DOHH2 (cell line): ENCODE measurements at regions not wholly inside any gene's neighbourhood (a gene's known extent, or its start where the extent isn't known, plus 50 kb on each side); places are given as distances from the start of the nearest gene placed in this dataset.

Source experiments
- EZH2phosphoT487 ChIP-seq: fragments of 200-600 bp; sonication (generic); IDR thresholded peaks from 2 replicates; pipeline ENCODE4 v1.6.1; 2017; ENCODE audit warnings: borderline replicate concordance, mild to moderate bottlenecking, antibody characterized with exemption, low read length, moderate library complexity, mixed read lengths
- TF ChIP-seq, protein P1 (sequence below): fragments of 200-600 bp; sonication (generic); IDR thresholded peaks from one replicate; pipeline ENCODE4 v1.5.1; 2014; ENCODE audit warnings: antibody characterized with exemption, mild to moderate bottlenecking, low read depth, low read length; ENCODE audit not compliant: poor library complexity, severe bottlenecking

DNA sequence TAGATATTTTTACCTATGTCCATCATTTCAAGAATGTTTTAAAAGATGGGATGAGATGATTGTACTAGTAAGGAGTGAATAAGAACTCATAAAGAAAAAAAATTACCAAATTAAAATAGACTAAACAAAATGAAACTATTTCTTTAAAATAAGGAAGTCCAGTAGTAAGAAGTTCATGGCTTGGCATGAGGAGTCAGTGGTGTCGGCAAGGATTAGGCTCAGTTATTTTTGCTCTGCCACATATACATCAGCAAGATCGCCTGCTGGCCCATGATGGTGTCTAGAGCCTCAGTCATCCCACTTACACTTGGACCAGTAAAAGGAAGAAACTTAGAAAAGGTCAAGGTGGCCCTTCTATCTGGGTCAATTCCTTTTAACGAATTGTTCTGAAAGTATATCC lies 300.9 kb upstream of the SLC8A1 start:
- TF ChIP-seq, protein P1, sequence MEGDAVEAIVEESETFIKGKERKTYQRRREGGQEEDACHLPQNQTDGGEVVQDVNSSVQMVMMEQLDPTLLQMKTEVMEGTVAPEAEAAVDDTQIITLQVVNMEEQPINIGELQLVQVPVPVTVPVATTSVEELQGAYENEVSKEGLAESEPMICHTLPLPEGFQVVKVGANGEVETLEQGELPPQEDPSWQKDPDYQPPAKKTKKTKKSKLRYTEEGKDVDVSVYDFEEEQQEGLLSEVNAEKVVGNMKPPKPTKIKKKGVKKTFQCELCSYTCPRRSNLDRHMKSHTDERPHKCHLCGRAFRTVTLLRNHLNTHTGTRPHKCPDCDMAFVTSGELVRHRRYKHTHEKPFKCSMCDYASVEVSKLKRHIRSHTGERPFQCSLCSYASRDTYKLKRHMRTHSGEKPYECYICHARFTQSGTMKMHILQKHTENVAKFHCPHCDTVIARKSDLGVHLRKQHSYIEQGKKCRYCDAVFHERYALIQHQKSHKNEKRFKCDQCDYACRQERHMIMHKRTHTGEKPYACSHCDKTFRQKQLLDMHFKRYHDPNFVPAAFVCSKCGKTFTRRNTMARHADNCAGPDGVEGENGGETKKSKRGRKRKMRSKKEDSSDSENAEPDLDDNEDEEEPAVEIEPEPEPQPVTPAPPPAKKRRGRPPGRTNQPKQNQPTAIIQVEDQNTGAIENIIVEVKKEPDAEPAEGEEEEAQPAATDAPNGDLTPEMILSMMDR = no peak
- no peak for TF ChIP-seq EZH2phosphoT487
